HG02759 (cell line): ENCODE measurements at regions not wholly inside any gene's neighbourhood (a gene's known extent, or its start where the extent isn't known, plus 50 kb on each side); places are given as distances from the start of the nearest gene placed in this dataset.

Experiments used
- ATAC-seq: cut with Tn5 transposase; IDR thresholded peaks from one replicate; pipeline ENCODE4 v1.9.1; 2021; ENCODE audit warnings: mild to moderate bottlenecking, moderate library complexity; ENCODE audit not compliant: unreplicated experiment

GRCh38 chr4:149136951-149137620, 678.6 kb downstream of the IQCM start:
- ATAC-seq = no peak

- ATAC-seq = no peak
Observed at GRCh38 chr4:149135062-149135461, 680.6 kb downstream of the IQCM start.

GRCh38 chr4:149121023-149121404, 678.8 kb upstream of the NR3C2 start:
- ATAC-seq = no peak

GRCh38 chr4:149120331-149121022, 678.3 kb upstream of the NR3C2 start:
- no peak for ATAC-seq

GRCh38 chr4:149116806-149117205, 674.6 kb upstream of the NR3C2 start:
- ATAC-seq = no peak

- no peak for ATAC-seq
Observed at GRCh38 chr4:149113804-149114430, 671.7 kb upstream of the NR3C2 start.

GRCh38 chr4:149112109-149112508, 669.9 kb upstream of the NR3C2 start:
- ATAC-seq = no peak

GRCh38 chr4:149110481-149110880, 668.3 kb upstream of the NR3C2 start:
- no peak for ATAC-seq

- no peak for ATAC-seq
Observed at GRCh38 chr4:149108626-149109025, 666.4 kb upstream of the NR3C2 start.

GRCh38 chr4:149102765-149103164, 660.6 kb upstream of the NR3C2 start:
- ATAC-seq = no peak

- no peak for ATAC-seq
Observed at GRCh38 chr4:149101649-149102048, 659.4 kb upstream of the NR3C2 start.

GRCh38 chr4:149095811-149096210, 653.6 kb upstream of the NR3C2 start:
- no peak for ATAC-seq

- ATAC-seq = no peak
Observed at GRCh38 chr4:149095001-149095400, 652.8 kb upstream of the NR3C2 start.

GRCh38 chr4:149084144-149084543, 641.9 kb upstream of the NR3C2 start:
- ATAC-seq = no peak

- no peak for ATAC-seq
Observed at GRCh38 chr4:149077181-149077580, 635.0 kb upstream of the NR3C2 start.

GRCh38 chr4:149076401-149076800, 634.2 kb upstream of the NR3C2 start:
- ATAC-seq = no peak

GRCh38 chr4:149072384-149072783, 630.2 kb upstream of the NR3C2 start:
- no peak for ATAC-seq

GRCh38 chr4:149065753-149066152, 623.5 kb upstream of the NR3C2 start:
- no peak for ATAC-seq

- ATAC-seq = no peak
Observed at GRCh38 chr4:149062997-149063396, 620.8 kb upstream of the NR3C2 start.

GRCh38 chr4:149057594-149057993, 615.4 kb upstream of the NR3C2 start:
- no peak for ATAC-seq

- no peak for ATAC-seq
Observed at GRCh38 chr4:149056615-149057014, 614.4 kb upstream of the NR3C2 start.

- no peak for ATAC-seq
Observed at GRCh38 chr4:149055624-149056023, 613.4 kb upstream of the NR3C2 start.
